Esophagus squamous epithelium (tissue), 4 donors: ENCODE measurements at regions not wholly inside any gene's neighbourhood (a gene's known extent, or its start where the extent isn't known, plus 50 kb on each side); places are given as distances from the start of the nearest gene placed in this dataset.

Experiments
- POLR2A ChIP-seq, 4 donors: fragments of 450-650 bp; IDR thresholded peaks; one replicate each; pipeline ENCODE4 v1.6.1; 2017; ENCODE audit warnings: antibody characterized with exemption in 4 of 4, mild to moderate bottlenecking in 4 of 4, moderate library complexity in 3 of 4
- TF ChIP-seq, protein P1 (sequence below), 6 experiments: fragments of 450-650 bp in 4 of 6; fragments of 200-600 bp in 2 of 6; sonication (generic) in 2 of 6; IDR thresholded peaks; one replicate each; pipeline ENCODE4 v1.5.1; 2016 to 2019; ENCODE audit warnings: antibody characterized with exemption in 6 of 6, mild to moderate bottlenecking in 4 of 6, moderate library complexity in 4 of 6

DNA sequence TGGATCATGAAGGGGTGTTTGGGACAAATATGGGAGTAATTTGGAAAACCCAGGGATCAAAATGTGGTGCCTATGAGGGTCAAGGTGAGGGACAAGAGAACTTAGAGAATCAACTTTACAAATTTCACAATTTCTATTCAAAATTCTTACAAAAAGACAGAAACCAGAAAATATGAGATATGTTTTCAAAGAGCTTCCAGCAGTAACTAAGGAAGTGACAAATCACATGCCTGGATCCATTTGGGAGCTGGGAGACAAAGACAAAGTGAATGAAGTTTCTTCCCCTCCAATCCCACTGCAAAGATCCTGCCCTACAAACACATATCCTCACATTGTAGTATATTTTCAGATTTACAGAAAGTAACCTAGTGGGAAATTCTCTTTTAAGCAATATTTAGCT is 235.0 kb upstream of the VLDLR start:
- TF ChIP-seq, protein P1, sequence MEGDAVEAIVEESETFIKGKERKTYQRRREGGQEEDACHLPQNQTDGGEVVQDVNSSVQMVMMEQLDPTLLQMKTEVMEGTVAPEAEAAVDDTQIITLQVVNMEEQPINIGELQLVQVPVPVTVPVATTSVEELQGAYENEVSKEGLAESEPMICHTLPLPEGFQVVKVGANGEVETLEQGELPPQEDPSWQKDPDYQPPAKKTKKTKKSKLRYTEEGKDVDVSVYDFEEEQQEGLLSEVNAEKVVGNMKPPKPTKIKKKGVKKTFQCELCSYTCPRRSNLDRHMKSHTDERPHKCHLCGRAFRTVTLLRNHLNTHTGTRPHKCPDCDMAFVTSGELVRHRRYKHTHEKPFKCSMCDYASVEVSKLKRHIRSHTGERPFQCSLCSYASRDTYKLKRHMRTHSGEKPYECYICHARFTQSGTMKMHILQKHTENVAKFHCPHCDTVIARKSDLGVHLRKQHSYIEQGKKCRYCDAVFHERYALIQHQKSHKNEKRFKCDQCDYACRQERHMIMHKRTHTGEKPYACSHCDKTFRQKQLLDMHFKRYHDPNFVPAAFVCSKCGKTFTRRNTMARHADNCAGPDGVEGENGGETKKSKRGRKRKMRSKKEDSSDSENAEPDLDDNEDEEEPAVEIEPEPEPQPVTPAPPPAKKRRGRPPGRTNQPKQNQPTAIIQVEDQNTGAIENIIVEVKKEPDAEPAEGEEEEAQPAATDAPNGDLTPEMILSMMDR (IDR thresholded peaks at IDR 0.05) = no peak
- no peak for TF ChIP-seq POLR2A (IDR thresholded peaks at IDR 0.05)
